Uterus (tissue), 2 donors: ENCODE measurements at regions not wholly inside any gene's neighbourhood (a gene's known extent, or its start where the extent isn't known, plus 50 kb on each side); places are given as distances from the start of the nearest gene placed in this dataset.

ENCODE experiments used
- CTCF ChIP-seq, 4 experiments: fragments of 200-600 bp in 2 of 4; fragments of 450-650 bp in 2 of 4; sonication (generic) in 2 of 4; IDR thresholded peaks; one replicate each; pipeline ENCODE4 v1.5.1; 2016 to 2019; ENCODE audit warnings: antibody characterized with exemption in 4 of 4, mild to moderate bottlenecking in 2 of 4, moderate library complexity in 1 of 4
- POLR2A ChIP-seq, 2 donors: fragments of 450-650 bp; IDR thresholded peaks; one replicate each; pipeline ENCODE4 v1.6.1; 2016; ENCODE audit warnings: antibody characterized with exemption in 2 of 2, mild to moderate bottlenecking in 1 of 2, moderate library complexity in 1 of 2

DNA sequence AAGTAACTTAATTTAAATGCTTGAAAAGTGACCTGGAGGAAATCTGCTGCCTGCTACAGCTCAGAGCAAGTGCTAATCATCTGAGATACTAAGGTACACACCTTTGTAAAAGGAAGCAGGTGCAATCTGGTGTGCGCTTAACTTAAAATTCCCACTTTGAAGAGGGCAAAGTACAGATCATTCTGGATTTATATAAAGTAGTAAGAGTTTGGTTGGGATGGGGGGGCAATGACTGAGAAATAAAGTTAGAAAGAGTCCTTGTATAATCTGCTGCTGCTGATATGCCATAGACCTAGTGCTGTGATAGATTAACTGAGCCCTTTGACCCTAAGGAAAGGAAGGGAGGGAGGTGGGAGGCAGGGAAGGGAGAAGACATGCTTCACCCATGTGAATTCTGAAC is 141.0 kb downstream of the MTNR1A start:
- TF ChIP-seq POLR2A (IDR thresholded peaks at IDR 0.05) (no peak), CTCF (IDR thresholded peaks at IDR 0.05) (no peak)
